HAP-1 (cell line): ENCODE measurements at regions not wholly inside any gene's neighbourhood (a gene's known extent, or its start where the extent isn't known, plus 50 kb on each side); places are given as distances from the start of the nearest gene placed in this dataset.
A peak's percentile ranks its signal among the peaks of the same experiment; 100 is the strongest.
"Not testable (repeated sequence)": the region's sequence is repeated elsewhere in the genome, so short reads cannot be mapped to it uniquely, and the experiment has no call there.

Source experiments
- DNase-seq, 2 experiments: peaks; one replicate each; pipeline ENCODE4 v3.0.0-alpha.2; 2016 to 2020; ENCODE audit warnings: low spot score in 2 of 2
- H3K27me3 ChIP-seq: fragments of 250-450 bp; sonication (Bioruptor Pico); 2 replicates; pipeline ENCODE4 v1.5.1; 2020; ENCODE audit warnings: low read depth, mild to moderate bottlenecking, moderate library complexity
- H3K36me3 ChIP-seq: fragments of 250-450 bp; sonication (Bioruptor Pico); replicated peaks from 2 replicates; pipeline ENCODE4 v1.5.1; 2020; ENCODE audit warnings: mild to moderate bottlenecking
- H3K4me1 ChIP-seq: fragments of 250-450 bp; sonication (Bioruptor Pico); 2 replicates; pipeline ENCODE4 v1.5.1; 2020; ENCODE audit warnings: mild to moderate bottlenecking
- H3K4me3 ChIP-seq: fragments of 250-450 bp; sonication (Bioruptor Pico); 2 replicates; pipeline ENCODE4 v1.5.1; 2020; ENCODE audit warnings: mild to moderate bottlenecking, moderate library complexity
- H3K9me3 ChIP-seq: fragments of 250-450 bp; sonication (Bioruptor Pico); 2 replicates; pipeline ENCODE4 v1.5.1; 2020; ENCODE audit warnings: mild to moderate bottlenecking, moderate library complexity
- in situ Hi-C: fragments of 300-500 bp; cut with MboI; formaldehyde crosslinking; loops from 3 replicates; pipeline ENCODE4 v1.14.3; 2020; ENCODE audit warnings: low sequenced_read_pairs, inconsistent platforms, mixed read lengths

DNA sequence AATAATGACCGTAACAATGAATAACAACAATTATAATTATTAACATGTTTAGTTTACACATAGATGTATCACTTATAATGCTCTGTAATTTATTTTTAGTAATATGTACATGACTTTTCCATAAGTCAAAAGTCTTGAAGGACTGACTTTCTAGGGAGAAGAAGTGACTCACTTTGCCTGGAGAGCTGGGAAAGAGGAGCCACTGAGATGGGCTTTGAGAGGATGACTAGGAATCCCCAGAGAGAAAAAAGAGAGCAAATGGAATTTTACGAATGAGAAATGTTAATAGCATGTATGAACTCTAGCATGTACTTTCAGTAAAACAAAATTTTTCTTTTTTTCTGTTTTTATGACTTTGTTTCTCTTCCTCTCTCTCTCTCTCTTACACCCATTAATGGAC, 67.8 kb upstream of the RALY start:
- no peaks in the 10 kb centered on the region for H3K9me3 ChIP-seq

DNA sequence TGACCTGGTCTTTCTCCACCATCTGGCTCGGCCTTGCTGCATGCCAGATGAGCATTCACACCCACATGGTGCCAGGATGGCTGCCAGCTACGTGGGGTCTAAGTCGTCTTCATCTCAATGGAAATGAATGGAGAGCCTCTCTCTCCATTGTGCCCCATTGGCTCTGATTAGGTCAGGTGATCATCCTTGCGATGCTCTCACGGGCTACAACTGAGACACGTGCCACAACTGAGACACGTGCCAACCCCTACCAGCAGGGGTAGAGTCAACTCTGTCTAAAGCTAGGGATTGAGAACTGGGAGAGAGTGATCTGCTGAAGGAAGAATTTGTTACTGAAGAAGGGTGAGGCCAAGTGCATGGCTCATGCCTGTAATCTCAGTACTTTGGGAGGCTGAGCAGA, 67.3 kb upstream of the RALY start:
- DNase-seq, result no peak
- in situ Hi-C loops, result no loop called here
- H3K27me3 ChIP-seq, result 0 out of 2 replicates have a peak, but pooled peaks cover 2% of the 10 kb centered on the region

More for the DNA sequence above, 67.8 kb upstream of the RALY start:
- in situ Hi-C loops, result no loop called here
- Histone ChIP-seq H3K4me1 (no peaks in the 10 kb centered on the region), H3K36me3 (no peaks in the 10 kb centered on the region), H3K27me3 (0 out of 2 replicates have a peak, but pooled peaks cover 2% of the 10 kb centered on the region), H3K4me3 (no peak overlapping the region)
- DNase-seq, result no peak

DNA sequence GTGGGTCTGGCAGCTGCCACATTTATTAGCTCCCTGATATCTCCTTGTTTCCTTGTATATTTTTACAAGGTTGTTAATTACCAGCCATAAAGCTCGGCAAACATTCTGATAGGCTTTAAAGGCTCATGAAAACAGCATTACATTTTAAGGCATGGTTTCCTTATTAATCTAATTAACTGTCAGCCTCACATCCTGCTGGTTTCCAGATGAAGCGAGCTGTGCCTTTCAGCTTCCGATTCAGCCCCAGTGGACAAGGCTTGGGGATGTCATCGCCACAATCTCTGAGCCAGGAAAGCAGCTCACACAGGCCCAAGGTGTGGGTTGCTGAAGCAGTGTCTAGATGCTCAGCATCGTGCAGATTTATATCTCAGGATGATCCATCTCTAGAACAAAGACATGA, 66.0 kb upstream of the RALY start:
- no peaks in the 10 kb centered on the region for H3K4me1 ChIP-seq
- H3K9me3 ChIP-seq, result no peaks in the 10 kb centered on the region
- no peak overlapping the region for H3K4me3 ChIP-seq
- DNase-seq, result no peak
- no peaks in the 10 kb centered on the region for H3K36me3 ChIP-seq
- in situ Hi-C loops, result no loop called here
- 0 out of 2 replicates have a peak, but pooled peaks cover 2% of the 10 kb centered on the region for H3K27me3 ChIP-seq

More for the DNA sequence above, 67.3 kb upstream of the RALY start:
- no peak overlapping the region for H3K4me3 ChIP-seq
- no peaks in the 10 kb centered on the region for H3K9me3 ChIP-seq
- H3K36me3 ChIP-seq, result no peaks in the 10 kb centered on the region
- H3K4me1 ChIP-seq, result no peaks in the 10 kb centered on the region

DNA sequence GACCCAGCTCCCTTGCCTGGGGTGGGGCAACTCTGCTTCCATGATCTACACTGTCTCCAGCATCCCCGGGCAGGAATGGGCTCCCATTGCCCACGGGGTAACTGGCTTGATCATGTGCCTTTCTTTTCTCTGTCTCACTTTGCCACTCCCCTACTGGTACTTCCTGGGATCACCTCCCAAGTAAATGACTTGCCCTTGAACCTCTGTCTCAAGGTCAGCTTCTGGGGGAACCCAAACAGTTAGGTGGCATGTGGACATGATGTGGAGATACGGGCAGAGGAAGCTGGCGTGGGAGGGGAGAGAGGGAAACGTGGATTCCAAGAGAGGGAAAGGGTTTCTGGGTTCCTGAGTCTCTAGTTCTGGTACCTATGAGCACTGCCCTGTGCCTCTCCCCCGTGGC, 63.8 kb upstream of the RALY start:
- no peaks in the 10 kb centered on the region for H3K9me3 ChIP-seq
- H3K4me3 ChIP-seq, result no peak overlapping the region
- no peaks in the 10 kb centered on the region for H3K4me1 ChIP-seq
- no peaks in the 10 kb centered on the region for H3K36me3 ChIP-seq
- in situ Hi-C loops, result no loop called here
- 0 out of 2 replicates have a peak, but pooled peaks cover 2% of the 10 kb centered on the region for H3K27me3 ChIP-seq
- no peak for DNase-seq

DNA sequence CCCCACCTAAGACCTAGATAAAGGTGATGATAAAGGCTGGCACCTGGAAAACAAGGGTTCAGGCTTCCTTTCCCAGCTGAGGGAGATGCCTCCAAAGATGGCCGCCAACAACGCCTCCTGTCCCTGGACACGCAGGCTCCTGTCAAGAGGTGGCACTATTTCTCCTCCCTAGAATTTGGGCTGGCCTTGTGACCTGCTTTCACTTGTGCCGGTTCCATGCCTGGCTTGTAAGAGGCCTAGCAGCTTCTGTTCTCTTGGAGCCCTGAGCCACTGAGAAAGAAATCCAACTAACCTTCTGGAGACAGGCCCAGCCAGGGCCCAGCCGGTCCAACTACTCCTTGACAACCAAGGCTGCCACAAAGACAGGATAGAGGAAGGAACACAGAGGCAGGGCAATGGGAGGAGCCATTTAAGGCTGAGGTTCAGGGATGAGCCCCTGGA, 60.2 kb upstream of the RALY start:
- H3K27me3 ChIP-seq, result no peaks in the 10 kb centered on the region
- H3K9me3 ChIP-seq, result no peaks in the 10 kb centered on the region
- DNase-seq, result peak in 1 of 2 experiments; percentile 51
- H3K4me1 ChIP-seq, result no peaks in the 10 kb centered on the region
- no peaks in the 10 kb centered on the region for H3K36me3 ChIP-seq
- H3K4me3 ChIP-seq, result no peak overlapping the region
- in situ Hi-C loops, result no loop called here

DNA sequence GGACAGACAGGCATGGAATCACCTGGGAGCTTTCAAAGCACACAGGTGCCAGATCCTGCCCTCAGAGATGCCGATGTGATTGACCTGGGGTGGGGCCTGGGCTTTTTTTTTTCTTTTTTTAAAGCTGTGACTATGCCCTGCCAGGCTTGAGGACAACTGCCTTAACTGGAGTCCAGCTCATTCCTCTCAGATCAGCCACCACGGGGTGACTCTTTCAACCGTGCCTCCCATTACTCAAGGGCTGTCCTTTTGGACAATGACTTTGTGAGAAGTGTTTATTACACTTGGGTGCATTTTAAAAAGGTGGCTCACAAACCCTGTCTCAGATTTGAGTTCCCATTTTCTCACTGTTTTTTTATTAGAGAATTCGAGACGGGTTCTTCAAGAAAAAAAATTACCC, 57.1 kb upstream of the RALY start:
- Histone ChIP-seq H3K4me1 (no peaks in the 10 kb centered on the region), H3K36me3 (no peaks in the 10 kb centered on the region), H3K4me3 (no peak overlapping the region), H3K27me3 (no peaks in the 10 kb centered on the region), H3K9me3 (no peaks in the 10 kb centered on the region)
- no peak for DNase-seq
- in situ Hi-C loops, result no loop called here

DNA sequence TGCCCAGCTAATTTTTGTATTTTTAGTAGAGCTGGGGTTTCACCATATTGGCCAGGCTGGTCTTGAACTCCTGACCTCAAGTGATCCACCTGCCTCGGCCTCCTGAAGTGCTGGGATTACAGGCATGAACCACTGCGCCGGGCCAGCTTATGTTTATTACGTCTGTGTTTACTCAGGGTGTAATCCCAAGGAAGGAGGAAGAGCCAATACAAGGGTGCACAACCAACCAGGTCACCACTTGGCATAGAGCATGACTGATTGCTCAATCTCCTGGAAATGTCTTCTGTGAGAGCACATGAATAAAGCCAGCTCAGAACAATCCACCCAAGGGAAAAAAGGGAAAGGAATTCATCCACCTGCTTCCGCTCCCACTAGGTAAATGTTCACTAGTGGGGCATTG, 54.7 kb upstream of the RALY start:
- H3K4me1 ChIP-seq, H3K4me3 ChIP-seq, in situ Hi-C loops, H3K36me3 ChIP-seq, H3K27me3 ChIP-seq, H3K9me3 ChIP-seq, DNase-seq: not testable (repeated sequence)

DNA sequence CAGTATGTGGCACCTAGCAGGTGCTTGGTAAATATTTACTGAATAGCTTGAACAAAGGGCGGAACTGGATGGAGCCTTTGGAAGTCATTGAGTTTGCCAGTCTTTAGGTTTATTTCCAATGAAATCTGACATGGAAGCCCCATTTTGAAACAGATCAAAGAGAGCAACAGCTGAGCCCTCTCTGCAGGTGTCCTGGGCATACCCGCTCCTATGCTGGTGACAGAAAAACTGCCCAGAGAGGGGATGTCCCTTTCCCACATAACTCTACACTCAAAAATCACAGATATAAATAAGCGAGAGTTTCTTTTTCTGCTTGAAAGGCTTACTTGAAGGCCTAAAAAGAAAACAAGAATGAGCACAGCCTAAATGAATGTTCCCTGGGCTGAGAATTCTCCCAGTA, 53.0 kb upstream of the RALY start:
- no peaks in the 10 kb centered on the region for H3K9me3 ChIP-seq
- no peaks in the 10 kb centered on the region for H3K4me1 ChIP-seq
- no peak for DNase-seq
- H3K36me3 ChIP-seq, result no peaks in the 10 kb centered on the region
- no peak overlapping the region for H3K4me3 ChIP-seq
- no peaks in the 10 kb centered on the region for H3K27me3 ChIP-seq
- in situ Hi-C loops, result no loop called here
